HUES6 (cell line): ENCODE measurements at regions not wholly inside any gene's neighbourhood (a gene's known extent, or its start where the extent isn't known, plus 50 kb on each side); places are given as distances from the start of the nearest gene placed in this dataset.

Experiments
- H3K27ac ChIP-seq: 2 replicates; pipeline ENCODE4 v1.7.0; 2013; ENCODE audit warnings: low read depth, mild to moderate bottlenecking, low read length, inconsistent platforms
- H3K27me3 ChIP-seq: 2 replicates; pipeline ENCODE4 v1.6.1; 2013; ENCODE audit warnings: low read length; ENCODE audit not compliant: control insufficient read depth, insufficient read depth
- H3K36me3 ChIP-seq: 2 replicates; pipeline ENCODE4 v1.6.1; 2013; ENCODE audit warnings: low read length; ENCODE audit not compliant: control insufficient read depth, insufficient read depth
- H3K4me1 ChIP-seq: 2 replicates; pipeline ENCODE4 v1.6.1; 2013; ENCODE audit warnings: low read length; ENCODE audit not compliant: control insufficient read depth, insufficient read depth
- H3K4me3 ChIP-seq: 2 replicates; pipeline ENCODE4 v1.5.1; 2013; ENCODE audit warnings: low read depth, low read length
- H3K9ac ChIP-seq: one replicate; pipeline ENCODE4 v1.6.1; 2013; ENCODE audit warnings: mild to moderate bottlenecking, low read length
- H3K9me3 ChIP-seq: 2 replicates; pipeline ENCODE4 v1.6.1; 2013; ENCODE audit warnings: low read depth, low read length; ENCODE audit not compliant: control insufficient read depth, insufficient read depth

GRCh38 chr7:114825423-114825951 lies 96.4 kb upstream of the MDFIC start:
- Histone ChIP-seq H3K9me3 (peaks cover 8% of the 10 kb centered on the region; the same call in 1 of the 2 replicates), H3K4me3 (no peak overlapping the region), H3K36me3 (no peaks in the 10 kb centered on the region), H3K9ac (no peak overlapping the region), H3K27ac (peak overlapping the region; percentile 32; the same call in 1 of the 2 replicates), H3K27me3 (no peaks in the 10 kb centered on the region), H3K4me1 (peaks cover 28% of the 10 kb centered on the region)

- no peak overlapping the region for H3K9ac ChIP-seq
- no peak overlapping the region for H3K27ac ChIP-seq
- H3K4me3 ChIP-seq, result no peak overlapping the region
- H3K9me3 ChIP-seq, result peaks cover 8% of the 10 kb centered on the region; the same call in 1 of the 2 replicates
- no peaks in the 10 kb centered on the region for H3K27me3 ChIP-seq
- H3K36me3 ChIP-seq, result no peaks in the 10 kb centered on the region
- H3K4me1 ChIP-seq, result 0 out of 2 replicates have a peak, but pooled peaks cover under 1% of the 10 kb centered on the region
Observed at GRCh38 chr7:114830952-114831351, 90.9 kb upstream of the MDFIC start.

- H3K9me3 ChIP-seq, result no peaks in the 10 kb centered on the region
- H3K4me3 ChIP-seq, result no peak overlapping the region
- H3K9ac ChIP-seq, result no peak overlapping the region
- H3K36me3 ChIP-seq, result no peaks in the 10 kb centered on the region
- no peaks in the 10 kb centered on the region for H3K4me1 ChIP-seq
- H3K27ac ChIP-seq, result no peak overlapping the region
- H3K27me3 ChIP-seq, result no peaks in the 10 kb centered on the region
Observed at GRCh38 chr7:114832906-114833595, 88.8 kb upstream of the MDFIC start.

- Histone ChIP-seq H3K4me1 (no peaks in the 10 kb centered on the region), H3K9me3 (no peaks in the 10 kb centered on the region), H3K4me3 (no peak overlapping the region), H3K27me3 (no peaks in the 10 kb centered on the region), H3K27ac (no peak overlapping the region), H3K9ac (no peak overlapping the region), H3K36me3 (no peaks in the 10 kb centered on the region)
Observed at GRCh38 chr7:114835303-114835702, 86.6 kb upstream of the MDFIC start.

DNA sequence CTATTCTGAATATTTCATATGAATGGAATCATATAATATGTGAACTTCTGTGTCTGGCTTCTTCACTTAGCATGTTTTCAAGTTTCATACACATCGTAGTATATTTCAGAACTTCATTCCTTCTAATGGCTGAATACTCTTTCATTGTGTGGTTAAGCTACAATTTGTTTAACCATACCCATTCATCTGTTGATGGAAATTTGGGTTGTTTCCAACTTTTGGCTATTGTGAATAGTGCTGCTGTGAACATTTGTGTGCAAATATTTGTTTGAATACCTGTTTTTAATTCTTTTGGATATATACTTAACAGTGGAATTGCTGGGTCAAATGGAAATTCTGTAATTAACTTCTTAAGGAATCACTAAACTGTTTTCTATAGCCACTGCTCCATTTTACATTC lies 86.0 kb upstream of the MDFIC start:
- no peaks in the 10 kb centered on the region for H3K4me1 ChIP-seq
- H3K9me3 ChIP-seq, result no peaks in the 10 kb centered on the region
- no peak overlapping the region for H3K27ac ChIP-seq
- H3K4me3 ChIP-seq, result no peak overlapping the region
- no peak overlapping the region for H3K9ac ChIP-seq
- no peaks in the 10 kb centered on the region for H3K36me3 ChIP-seq
- H3K27me3 ChIP-seq, result no peaks in the 10 kb centered on the region

DNA sequence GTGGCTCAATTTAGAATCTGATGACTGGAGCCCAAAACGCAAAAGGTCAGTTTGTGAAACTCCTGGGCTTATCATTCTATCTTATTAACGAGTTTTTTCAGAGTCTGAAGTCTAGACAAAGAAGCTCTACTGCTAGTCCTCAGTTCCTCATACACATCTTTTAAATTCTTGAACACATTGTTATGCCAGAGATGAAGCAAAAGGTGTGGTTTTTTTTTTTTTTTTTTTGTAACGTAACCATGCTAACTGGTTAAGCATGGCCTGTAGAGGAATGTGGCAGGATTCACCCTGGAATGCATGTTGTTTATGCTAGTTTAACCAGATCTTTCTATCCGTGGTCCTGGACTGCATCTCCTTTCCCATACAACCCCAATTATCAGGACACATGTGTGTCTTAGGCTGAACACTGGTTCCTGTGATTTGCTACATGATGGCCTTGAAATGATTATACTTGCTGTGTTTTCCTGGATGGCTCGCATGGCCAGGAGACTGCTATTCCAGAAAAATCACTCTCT lies 79.3 kb upstream of the MDFIC start:
- H3K4me1 ChIP-seq, result peaks cover 9% of the 10 kb centered on the region
- H3K27me3 ChIP-seq, result no peaks in the 10 kb centered on the region
- no peak overlapping the region for H3K9ac ChIP-seq
- H3K4me3 ChIP-seq, result no peak overlapping the region
- no peak overlapping the region for H3K27ac ChIP-seq
- H3K36me3 ChIP-seq, result no peaks in the 10 kb centered on the region
- no peaks in the 10 kb centered on the region for H3K9me3 ChIP-seq

DNA sequence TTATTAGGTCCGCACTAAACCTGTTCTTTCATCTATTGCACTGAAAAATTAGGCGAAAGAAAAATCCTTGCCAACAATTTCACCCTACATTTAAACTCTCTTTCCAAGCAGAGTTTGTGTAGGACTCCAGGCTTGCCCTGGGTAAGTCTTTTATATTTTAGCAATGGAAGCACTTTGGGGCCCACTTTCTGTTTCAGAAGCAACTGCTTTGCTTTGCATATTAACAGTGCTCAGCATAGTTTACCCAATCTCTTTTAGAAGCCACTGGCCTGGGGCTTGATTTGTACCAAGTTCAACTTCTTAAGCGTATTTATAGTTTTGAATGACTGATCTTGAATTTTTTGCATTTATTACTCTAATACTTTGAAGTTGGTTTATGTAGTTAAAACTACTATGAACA lies 78.8 kb upstream of the MDFIC start:
- Histone ChIP-seq H3K9me3 (no peaks in the 10 kb centered on the region), H3K27ac (no peak overlapping the region)

DNA sequence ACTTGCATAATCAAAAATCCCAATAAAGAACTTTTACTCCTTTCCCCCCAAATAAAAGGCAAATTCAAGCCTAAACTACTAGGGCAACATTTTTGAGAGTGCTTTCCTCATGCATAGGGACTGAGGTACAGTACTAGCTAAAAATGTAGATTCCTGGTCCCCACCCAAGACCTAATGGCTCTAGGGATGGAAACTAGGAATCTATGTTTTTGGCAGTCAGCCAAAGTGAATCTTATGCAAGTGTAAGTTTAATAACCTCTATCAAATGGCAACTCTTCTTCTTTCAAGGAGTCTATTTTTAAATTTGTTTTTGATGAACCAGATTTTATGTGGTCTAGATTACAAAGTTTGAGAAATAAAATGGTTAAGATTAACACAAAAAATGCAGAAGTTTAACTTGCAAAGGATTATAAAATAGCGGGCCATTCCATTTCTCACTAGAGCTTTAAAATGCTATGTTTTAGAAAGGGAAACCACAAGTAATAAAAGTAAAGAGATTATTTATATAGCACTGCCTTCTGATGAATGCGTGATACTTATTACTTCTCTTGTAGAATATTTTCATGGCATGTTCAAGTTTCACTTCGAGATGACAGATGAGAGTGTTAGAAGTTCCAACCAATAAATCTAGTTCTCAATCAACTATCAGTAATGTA lies 70.4 kb upstream of the MDFIC start:
- Histone ChIP-seq H3K9ac (no peak overlapping the region), H3K36me3 (no peaks in the 10 kb centered on the region), H3K27me3 (no peaks in the 10 kb centered on the region), H3K4me3 (no peak overlapping the region), H3K27ac (no peak overlapping the region), H3K4me1 (peaks cover 9% of the 10 kb centered on the region; the same call in 1 of the 2 replicates), H3K9me3 (no peaks in the 10 kb centered on the region)

More for the DNA sequence above, 78.8 kb upstream of the MDFIC start:
- peaks cover 9% of the 10 kb centered on the region for H3K4me1 ChIP-seq
- no peaks in the 10 kb centered on the region for H3K27me3 ChIP-seq
- H3K4me3 ChIP-seq, result no peak overlapping the region
- H3K9ac ChIP-seq, result no peak overlapping the region
- no peaks in the 10 kb centered on the region for H3K36me3 ChIP-seq

DNA sequence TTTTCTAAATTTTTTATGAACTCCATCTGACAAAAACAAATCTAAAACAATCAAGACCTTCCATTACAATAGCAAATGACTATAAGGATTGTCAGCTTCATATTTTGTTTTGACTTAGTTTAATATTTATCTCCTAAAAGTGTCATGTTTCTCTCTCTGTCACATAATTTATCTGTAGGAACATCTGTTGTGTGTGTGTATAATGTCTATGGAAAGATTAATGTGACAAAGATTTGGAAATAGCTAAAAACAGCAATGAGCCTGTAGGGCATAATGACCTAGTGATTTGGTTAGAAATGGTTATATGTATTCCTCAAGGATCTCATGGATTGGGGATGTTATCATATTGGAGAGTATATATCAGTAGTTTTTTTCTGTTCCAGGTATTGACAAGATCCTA lies 69.6 kb upstream of the MDFIC start:
- peaks cover 15% of the 10 kb centered on the region; the same call in 1 of the 2 replicates for H3K4me1 ChIP-seq
- no peaks in the 10 kb centered on the region for H3K36me3 ChIP-seq
- H3K27ac ChIP-seq, result no peak overlapping the region
- no peaks in the 10 kb centered on the region for H3K27me3 ChIP-seq
- H3K9me3 ChIP-seq, result no peaks in the 10 kb centered on the region
- no peak overlapping the region for H3K9ac ChIP-seq
- no peak overlapping the region for H3K4me3 ChIP-seq

GRCh38 chr7:114853189-114853588 lies 68.7 kb upstream of the MDFIC start:
- H3K4me1 ChIP-seq, result peaks cover 18% of the 10 kb centered on the region; the same call in 1 of the 2 replicates
- no peaks in the 10 kb centered on the region for H3K36me3 ChIP-seq
- no peak overlapping the region for H3K9ac ChIP-seq
- H3K4me3 ChIP-seq, result no peak overlapping the region
- no peaks in the 10 kb centered on the region for H3K27me3 ChIP-seq
- H3K9me3 ChIP-seq, result no peaks in the 10 kb centered on the region
- H3K27ac ChIP-seq, result no peak overlapping the region

DNA sequence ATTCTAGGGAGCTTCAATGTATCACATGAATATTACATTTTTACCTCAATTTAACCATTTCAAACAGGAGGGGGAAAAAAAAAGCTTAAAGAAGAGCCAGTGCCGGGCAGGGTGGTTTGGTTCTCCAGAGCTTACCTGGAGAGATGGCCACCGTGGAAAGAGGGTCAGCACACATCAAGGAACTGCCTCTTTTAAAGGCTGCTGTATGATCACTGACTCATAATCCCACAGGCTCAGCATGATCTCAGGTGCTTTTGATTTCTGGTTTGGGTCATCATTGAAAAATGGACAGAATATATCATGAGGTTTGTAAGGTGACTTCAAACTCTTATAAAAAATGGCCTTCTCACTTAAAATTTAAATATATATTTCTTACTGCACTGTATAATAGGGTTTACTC lies 67.5 kb upstream of the MDFIC start:
- Histone ChIP-seq H3K9ac (no peak overlapping the region), H3K27ac (no peak overlapping the region), H3K36me3 (no peaks in the 10 kb centered on the region), H3K4me3 (no peak overlapping the region), H3K27me3 (no peaks in the 10 kb centered on the region), H3K9me3 (no peaks in the 10 kb centered on the region), H3K4me1 (peaks cover 18% of the 10 kb centered on the region; the same call in 1 of the 2 replicates)
